GDM1 (cell line): ENCODE measurements at regions not wholly inside any gene's neighbourhood (a gene's known extent, or its start where the extent isn't known, plus 50 kb on each side); places are given as distances from the start of the nearest gene placed in this dataset.
"Not testable (repeated sequence)": the region's sequence is repeated elsewhere in the genome, so short reads cannot be mapped to it uniquely, and the experiment has no call there.

Source experiments
- DNase-seq: peaks from one replicate; lab custom pipeline; 2025; lab: John Stamatoyannopoulos, UW

DNA sequence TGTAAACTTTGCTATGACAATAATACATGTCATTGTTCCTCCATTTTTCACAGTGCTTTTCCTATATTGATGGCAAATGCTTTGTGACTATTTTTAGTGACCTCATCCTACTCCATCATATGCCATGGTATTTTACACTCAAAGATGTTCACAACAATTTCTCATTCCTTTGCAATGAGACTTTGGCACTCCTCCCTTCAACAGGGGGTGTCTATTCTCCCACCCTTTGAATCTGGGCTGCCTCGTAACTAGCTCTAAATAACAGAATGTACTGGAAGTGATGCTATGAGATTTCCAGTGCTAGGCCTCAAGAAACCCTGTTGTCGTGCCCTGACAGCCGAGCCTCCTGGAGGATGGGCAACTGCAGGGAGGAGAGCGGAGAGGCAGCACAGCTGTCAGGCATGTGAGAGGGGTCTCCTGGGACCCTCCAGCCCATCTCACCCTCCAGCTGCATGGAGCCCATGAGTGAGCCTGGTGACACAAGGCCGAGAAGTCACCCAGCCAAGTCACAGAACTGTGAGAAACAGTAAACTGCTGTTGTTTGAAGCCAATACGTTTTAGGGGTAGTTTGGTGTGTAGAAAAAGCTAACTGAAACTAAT lies 103.1 kb upstream of the APCDD1 start:
- DNase-seq, result no peak

DNA sequence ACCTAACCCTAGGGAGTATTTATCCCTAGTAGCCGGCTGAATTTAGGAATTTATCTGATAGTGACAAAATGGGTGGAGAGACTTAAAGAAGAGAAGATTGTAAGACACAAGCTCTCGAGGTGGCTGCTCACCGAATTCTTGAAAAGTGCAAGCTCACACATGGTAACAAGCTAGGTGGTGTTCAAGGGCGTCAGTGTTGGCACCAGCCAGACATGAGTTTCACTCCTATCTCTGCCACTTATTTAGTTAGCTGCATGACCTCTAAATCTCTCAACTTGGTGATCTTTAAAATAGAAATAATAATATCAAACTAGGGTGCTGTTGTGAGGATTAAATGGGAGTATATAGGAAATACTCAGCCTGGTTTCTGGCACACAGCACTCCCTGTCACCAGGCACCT lies 102.6 kb upstream of the APCDD1 start:
- no peak for DNase-seq

DNA sequence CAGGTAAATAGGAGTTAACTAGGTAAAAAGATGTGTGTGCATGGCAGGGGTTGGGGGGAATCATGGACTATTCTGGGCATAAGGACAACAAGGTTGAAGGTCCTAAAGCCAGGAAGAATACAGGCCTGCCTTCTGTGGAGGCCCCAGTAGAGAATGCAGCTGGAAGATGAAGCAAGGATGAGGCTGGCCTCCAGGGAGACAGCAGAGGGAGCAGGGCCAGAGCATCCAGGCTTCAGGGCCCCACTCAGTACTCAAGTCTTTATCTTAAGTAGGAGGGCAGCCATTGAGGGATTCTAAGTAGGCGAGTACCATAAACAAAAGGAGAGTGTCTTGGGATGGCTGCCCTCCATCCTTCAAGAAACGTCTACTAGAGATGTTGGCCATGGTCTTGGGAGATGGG lies 101.8 kb upstream of the APCDD1 start:
- DNase-seq, result no peak

GRCh38 chr18:10353791-10354190 lies 100.6 kb upstream of the APCDD1 start:
- DNase-seq, result no peak

GRCh38 chr18:10354241-10354811 lies 100.1 kb upstream of the APCDD1 start:
- DNase-seq, result no peak

GRCh38 chr18:10354890-10355289 lies 99.5 kb upstream of the APCDD1 start:
- no peak for DNase-seq

DNA sequence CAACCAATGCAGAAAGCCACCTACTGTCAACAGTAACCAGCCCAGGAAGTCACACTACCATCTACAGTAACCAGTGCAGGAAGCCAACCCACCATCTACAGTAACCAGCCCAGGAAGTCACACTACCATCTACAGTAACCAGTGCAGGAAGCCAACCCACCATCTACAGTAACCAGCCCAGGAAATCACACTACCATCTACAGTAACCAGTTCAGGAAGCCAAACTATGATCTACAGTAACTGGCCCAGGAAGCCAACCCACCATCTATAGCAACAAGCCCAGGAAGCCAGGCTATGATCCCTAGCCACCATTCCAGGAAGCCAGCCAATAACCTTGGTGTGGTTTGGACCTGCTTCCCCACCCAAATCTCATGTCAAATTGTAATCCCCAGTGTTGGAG lies 97.4 kb upstream of the APCDD1 start:
- not testable (repeated sequence) for DNase-seq

DNA sequence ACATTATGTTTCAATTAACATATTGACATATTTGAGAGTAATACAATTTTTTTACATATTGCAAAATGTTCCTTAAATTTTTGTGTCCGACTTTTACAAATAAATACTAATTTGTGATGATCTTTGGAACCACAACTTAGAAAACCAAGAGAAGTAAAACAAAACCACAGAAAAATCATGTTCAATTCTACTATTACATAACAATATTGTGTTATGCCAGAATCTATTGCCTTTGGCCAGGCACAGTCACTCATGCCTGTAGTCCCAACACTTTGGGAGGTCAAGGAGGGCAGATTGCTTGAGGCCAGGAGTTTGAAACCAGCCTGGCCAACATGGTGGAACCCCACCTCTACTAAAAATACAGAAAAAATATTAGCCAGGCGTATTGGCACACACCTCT lies 92.8 kb upstream of the APCDD1 start:
- no peak for DNase-seq

GRCh38 chr18:10365021-10365500 lies 89.4 kb upstream of the APCDD1 start:
- DNase-seq, result no peak

DNA sequence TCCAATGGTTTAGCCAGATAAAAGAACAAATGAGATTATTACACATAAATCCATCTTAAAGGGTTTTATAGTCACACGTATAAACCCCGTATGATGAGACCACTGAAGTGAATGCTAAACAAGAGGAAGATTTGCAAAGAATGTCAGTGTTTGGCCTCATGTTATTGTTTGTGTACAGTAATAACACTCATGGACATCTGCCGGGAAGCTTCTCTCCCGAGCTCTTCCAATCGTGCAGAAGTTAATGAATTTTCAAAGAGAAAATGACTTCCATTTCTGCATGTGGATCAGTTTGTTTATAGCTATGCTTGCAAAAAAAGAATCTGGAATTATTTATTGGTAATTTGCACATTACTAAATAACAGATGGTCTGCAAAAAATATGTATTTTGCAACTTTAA lies 88.5 kb upstream of the APCDD1 start:
- no peak for DNase-seq

GRCh38 chr18:10367836-10368235 lies 86.6 kb upstream of the APCDD1 start:
- no peak for DNase-seq

DNA sequence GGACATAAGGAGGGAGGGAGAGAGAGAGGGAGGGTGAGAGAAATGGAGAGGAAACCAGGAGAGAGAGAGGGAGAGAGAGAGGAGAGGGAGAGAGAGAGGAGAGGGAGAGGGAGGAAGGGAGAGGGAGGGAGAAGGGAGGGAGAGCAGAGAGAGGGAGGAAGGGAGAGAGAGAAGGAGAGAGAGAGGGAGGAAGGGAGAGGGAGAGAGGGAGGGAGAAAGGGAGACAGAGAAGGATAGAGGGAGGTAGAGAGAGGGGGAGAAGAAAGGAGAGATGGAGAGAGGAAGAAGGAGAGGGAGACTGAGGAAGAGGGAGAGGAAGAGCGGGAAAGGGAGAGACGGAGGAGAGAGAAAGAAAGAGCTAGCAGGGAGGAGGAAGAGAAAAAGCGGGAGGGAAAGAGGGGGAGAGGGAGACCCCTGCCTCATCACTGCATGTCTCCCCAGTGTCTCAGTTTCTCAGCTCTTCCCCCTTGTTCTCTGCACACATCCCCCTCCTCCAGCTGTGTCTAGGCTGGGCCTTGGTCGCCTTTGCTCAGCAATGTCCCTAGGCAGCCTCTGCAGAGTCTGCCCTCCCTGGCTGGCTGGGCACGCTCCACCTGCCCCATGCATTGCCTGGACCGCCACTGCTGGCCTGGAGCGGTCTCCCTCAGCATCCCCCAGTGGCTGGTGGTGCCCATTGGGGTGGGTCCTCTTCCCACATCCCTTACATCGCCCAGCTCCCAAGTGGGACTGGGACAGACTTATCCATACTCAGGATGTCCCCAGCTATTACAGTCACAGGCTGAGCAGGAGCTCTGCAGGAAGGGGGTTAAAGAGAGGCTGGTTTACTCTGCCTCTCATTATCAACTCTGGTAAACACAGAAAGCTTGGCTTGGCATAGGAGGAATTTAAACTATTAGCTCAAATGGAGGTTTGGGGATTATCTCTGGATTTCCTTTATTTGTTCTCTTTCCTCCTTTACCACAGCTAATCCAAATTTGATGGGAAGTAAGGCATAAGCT lies 85.7 kb upstream of the APCDD1 start:
- DNase-seq, result no peak

DNA sequence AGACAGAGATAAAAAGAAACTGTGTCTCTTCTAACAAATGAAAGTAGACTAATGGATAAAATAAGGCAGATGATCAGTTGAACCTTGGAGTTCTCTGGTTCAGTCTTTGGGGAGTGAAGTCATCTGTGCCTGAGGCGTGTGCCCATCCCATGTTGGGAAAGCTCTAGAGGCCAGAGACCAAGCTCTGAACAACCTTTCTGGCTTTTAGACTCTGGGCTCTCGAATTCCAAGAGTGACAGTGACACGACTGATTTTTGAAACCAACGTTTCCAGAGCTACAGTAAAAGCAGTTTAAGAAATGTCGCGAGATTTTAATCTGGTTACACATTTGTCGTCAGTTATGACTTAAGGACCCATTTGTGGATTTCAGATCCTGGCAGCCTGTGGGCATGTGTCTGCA lies 83.7 kb upstream of the APCDD1 start:
- DNase-seq, result no peak

- no peak for DNase-seq
Measured at GRCh38 chr18:10371165-10371564, 83.3 kb upstream of the APCDD1 start.

DNA sequence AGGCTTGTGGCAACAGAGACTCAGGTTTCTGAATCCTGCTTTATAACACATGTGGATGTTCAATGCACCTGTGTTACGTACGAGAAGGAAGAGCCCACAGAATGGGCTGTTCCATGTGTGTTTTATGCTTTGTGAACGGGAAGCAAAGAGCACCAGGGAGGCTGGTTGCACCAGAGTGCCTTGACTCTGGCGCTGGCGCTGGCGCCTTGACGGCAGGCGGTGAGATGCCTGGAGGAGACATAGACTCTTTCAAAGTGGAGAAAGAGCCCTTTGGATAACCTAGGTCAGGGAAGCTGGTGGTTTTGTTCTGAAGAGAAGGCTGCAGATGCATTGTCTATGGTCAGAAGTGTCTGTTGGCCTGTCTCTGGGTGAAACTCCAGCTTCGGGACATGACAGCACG lies 80.2 kb upstream of the APCDD1 start:
- no peak for DNase-seq

DNA sequence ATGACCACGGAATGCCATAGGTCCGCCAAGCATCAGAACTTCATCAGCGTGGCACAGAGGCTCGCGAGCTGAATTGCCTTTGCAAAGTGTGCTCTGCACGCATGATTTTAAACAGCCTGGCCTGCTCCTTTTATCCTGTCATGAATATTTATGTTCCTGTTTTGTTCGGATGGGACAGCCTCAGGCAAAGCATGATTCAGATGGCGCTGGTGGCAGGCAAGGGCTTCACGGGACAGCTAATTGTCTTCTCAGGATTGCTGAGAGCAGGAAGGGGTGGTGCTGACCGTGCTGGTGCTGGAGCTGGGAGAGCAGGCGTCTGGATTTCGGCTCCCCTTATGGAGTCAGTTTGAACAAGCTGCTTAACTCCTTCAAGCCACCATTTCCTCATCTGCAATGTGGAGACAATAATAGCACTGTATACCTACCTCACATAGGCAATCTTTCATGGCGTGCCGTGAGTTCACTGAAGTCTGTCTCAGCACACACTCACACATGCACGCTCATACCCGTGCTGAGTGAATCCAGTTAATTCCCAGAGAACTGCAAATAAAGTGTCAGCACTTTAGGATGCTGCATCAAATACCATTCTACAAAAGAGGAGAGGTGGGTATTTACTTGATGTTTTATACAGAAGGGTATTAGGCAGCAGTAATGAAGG lies 79.7 kb upstream of the APCDD1 start:
- no peak for DNase-seq

GRCh38 chr18:10376731-10377130 lies 77.7 kb upstream of the APCDD1 start:
- DNase-seq, result no peak

GRCh38 chr18:10377956-10378355 lies 76.5 kb upstream of the APCDD1 start:
- no peak for DNase-seq

- DNase-seq, result no peak
Measured at GRCh38 chr18:10378688-10379420, 75.6 kb upstream of the APCDD1 start.

GRCh38 chr18:10379522-10379921 lies 74.9 kb upstream of the APCDD1 start:
- DNase-seq, result no peak

DNA sequence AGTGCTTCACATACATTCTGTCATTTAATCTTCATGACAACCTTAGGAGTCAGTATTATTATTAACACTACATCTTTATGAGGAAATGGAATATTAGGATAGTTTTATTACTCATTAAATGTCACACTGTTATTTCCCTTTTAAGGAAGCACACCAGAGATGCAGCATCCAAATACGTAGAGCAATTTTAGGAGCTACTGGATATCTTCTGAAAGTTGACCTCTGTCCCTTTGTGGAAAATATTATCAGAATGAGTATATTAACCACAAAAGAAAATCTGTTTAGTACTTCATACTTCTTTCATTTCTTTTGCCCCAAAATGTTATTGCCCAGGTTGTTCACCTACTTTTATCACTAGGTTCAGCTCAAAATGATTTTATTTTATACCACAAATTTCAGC lies 72.9 kb upstream of the APCDD1 start:
- no peak for DNase-seq

DNA sequence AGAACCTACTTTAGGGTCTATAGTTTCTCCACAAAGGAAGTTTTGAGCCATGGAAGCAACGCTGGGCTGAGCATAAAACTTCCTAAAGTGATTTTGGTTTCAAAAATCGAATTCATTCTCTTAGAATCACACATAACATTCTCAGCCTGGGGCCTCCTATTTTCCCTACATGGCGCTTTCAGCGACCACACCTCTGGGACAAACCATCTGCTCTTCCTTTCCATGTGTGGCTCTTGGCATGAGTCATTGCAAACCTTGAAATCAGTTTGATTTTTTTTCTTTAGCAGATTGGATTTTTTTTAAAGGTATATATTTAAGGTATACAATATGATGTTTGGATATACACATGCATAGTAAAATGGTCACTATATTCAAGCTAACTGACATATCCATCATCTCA lies 72.5 kb upstream of the APCDD1 start:
- no peak for DNase-seq
